Activated naive CD4-positive, alpha-beta T cell treated with anti-CD3 and anti-CD28 coated beads, Interleukin-2, amount 50 U/mL, for 72 hours (primary cell): ENCODE measurements at regions not wholly inside any gene's neighbourhood (a gene's known extent, or its start where the extent isn't known, plus 50 kb on each side); places are given as distances from the start of the nearest gene placed in this dataset.

Source experiments
- ATAC-seq, 2 donors: fragments of 150-1000 bp; cut with Tn5 transposase; 2 replicates each; pipeline ENCODE4 v1.10.0; 2021; ENCODE audit warnings: mild to moderate bottlenecking in 2 of 2, moderate library complexity in 2 of 2
- DNase-seq, 2 donors: peaks; one replicate each; pipeline ENCODE4 v3.0.0; 2021 to 2022; ENCODE audit warnings: low spot score in 2 of 2
- H3K27ac Mint-ChIP-seq, 2 donors: one replicate each; pipeline ENCODE4 v1.8.0; 2022; ENCODE audit warnings: mild to moderate bottlenecking in 2 of 2, mixed read lengths in 2 of 2
- H3K36me3 Mint-ChIP-seq, 2 donors: one replicate each; pipeline ENCODE4 v1.8.0; 2022; ENCODE audit warnings: mixed read lengths in 2 of 2
- H3K9me3 Mint-ChIP-seq, 2 donors: one replicate each; pipeline ENCODE4 v1.8.0; 2022; ENCODE audit warnings: mixed read lengths in 2 of 2

GRCh38 chr16:74190292-74190691 is 106.3 kb upstream of the PSMD7 start:
- peaks cover 0 to 4% of the 10 kb centered on the region in 2 donors for H3K9me3 Mint-ChIP-seq
- no peak for DNase-seq
- H3K36me3 Mint-ChIP-seq = no peaks in the 10 kb centered on the region
- H3K27ac Mint-ChIP-seq = no peak overlapping the region
- no peak for ATAC-seq

GRCh38 chr16:74188856-74189255 is 107.8 kb upstream of the PSMD7 start:
- Mint-ChIP-seq H3K36me3 (no peaks in the 10 kb centered on the region), H3K27ac (no peak overlapping the region), H3K9me3 (peaks cover 0 to 4% of the 10 kb centered on the region in 2 donors)
- DNase-seq = no peak
- no peak for ATAC-seq

- no peaks in the 10 kb centered on the region for H3K36me3 Mint-ChIP-seq
- no peak overlapping the region for H3K27ac Mint-ChIP-seq
- no peak for DNase-seq
- peaks cover 4 to 8% of the 10 kb centered on the region in 2 donors for H3K9me3 Mint-ChIP-seq
- ATAC-seq = no peak
These were observed 110.0 kb upstream of the PSMD7 start for GRCh38 chr16:74186561-74186971.

- no peaks in the 10 kb centered on the region for H3K36me3 Mint-ChIP-seq
- DNase-seq = no peak
- H3K27ac Mint-ChIP-seq = no peak overlapping the region
- peaks cover 4 to 17% of the 10 kb centered on the region in 2 donors for H3K9me3 Mint-ChIP-seq
- no peak for ATAC-seq
These were observed 111.8 kb upstream of the PSMD7 start for GRCh38 chr16:74184839-74185238.

- no peak for ATAC-seq
- no peak overlapping the region for H3K27ac Mint-ChIP-seq
- DNase-seq = no peak
- peaks cover 4 to 17% of the 10 kb centered on the region in 2 donors for H3K9me3 Mint-ChIP-seq
- H3K36me3 Mint-ChIP-seq = no peaks in the 10 kb centered on the region
These were observed 112.8 kb upstream of the PSMD7 start for GRCh38 chr16:74183601-74184360.

GRCh38 chr16:74169687-74170376 is 126.8 kb upstream of the PSMD7 start:
- DNase-seq (no peak), ATAC-seq (no peak)
- no peaks in the 10 kb centered on the region for H3K36me3 Mint-ChIP-seq
- H3K27ac Mint-ChIP-seq = no peak overlapping the region
- H3K9me3 Mint-ChIP-seq = no peaks in the 10 kb centered on the region

DNA sequence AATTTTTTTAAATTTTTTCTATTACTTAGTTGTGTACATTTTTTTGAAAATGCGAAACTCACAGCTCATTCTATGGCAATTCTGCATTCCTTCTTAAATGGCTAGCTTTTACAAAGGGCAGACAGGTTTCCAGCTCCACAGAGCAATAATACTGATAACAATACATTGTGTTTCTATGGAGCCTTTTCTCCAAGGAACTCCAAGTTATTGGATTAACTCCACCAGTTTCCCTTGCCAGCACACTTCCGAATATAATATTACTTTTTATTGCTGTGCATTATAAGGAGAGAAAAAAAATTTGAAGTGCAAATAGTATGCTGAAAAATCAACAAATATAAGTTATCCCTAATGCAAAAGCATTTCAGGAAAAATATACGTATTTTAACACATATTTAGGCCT is 127.5 kb upstream of the PSMD7 start:
- Mint-ChIP-seq H3K27ac (no peak overlapping the region), H3K9me3 (no peaks in the 10 kb centered on the region), H3K36me3 (no peaks in the 10 kb centered on the region)
- ATAC-seq (no peak), DNase-seq (no peak)

GRCh38 chr16:74168445-74168844 is 128.2 kb upstream of the PSMD7 start:
- no peak for ATAC-seq
- H3K9me3 Mint-ChIP-seq = no peaks in the 10 kb centered on the region
- DNase-seq = no peak
- H3K36me3 Mint-ChIP-seq = no peaks in the 10 kb centered on the region
- H3K27ac Mint-ChIP-seq = no peak overlapping the region

DNA sequence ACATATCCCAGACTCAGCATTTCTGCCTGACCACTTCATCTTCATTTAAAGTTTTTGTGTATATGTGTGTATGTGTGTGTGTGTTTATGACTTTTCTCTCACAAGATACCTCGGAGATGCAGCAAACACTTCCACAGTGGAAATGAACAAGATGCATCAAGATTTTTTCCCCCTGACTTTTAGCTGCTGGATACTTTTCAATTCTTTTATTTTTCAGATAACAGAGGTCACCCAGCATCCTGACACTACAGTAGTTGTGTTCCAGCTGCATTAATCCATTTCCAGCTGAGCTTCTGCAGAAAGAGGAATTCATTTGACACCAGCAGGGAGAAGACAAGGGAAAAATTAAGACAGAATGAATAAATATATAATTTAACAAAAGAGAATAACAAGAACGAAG is 130.2 kb upstream of the PSMD7 start:
- H3K9me3 Mint-ChIP-seq = peaks cover 0 to 3% of the 10 kb centered on the region in 2 donors
- H3K36me3 Mint-ChIP-seq = no peaks in the 10 kb centered on the region
- ATAC-seq = no peak
- no peak for DNase-seq
- H3K27ac Mint-ChIP-seq = no peak overlapping the region

GRCh38 chr16:74165566-74166080 is 131.0 kb upstream of the PSMD7 start:
- no peak overlapping the region for H3K27ac Mint-ChIP-seq
- DNase-seq = no peak
- peaks cover 5 to 7% of the 10 kb centered on the region in 2 donors for H3K9me3 Mint-ChIP-seq

DNA sequence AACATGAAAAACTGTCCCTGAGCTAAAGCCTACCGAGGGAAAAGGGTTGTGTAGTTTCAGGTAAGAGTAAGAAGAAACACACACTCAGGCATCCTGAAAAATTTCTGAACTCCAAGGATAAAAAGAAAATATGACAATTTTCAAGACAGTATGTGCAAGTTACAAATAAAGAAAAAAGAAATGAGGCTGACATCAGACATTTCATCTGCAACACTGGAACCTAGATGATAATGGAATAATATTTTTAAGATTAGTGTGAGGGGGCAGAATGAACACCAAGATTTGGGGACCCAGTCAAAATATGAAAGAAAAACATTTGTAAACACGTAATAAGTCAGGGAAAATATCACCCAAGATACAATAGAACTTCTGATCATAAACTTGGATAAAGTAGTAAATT is 135.9 kb upstream of the PSMD7 start:
- DNase-seq = no peak
- Mint-ChIP-seq H3K27ac (no peak overlapping the region), H3K36me3 (no peaks in the 10 kb centered on the region)

More at GRCh38 chr16:74165566-74166080, 131.0 kb upstream of the PSMD7 start:
- H3K36me3 Mint-ChIP-seq = no peaks in the 10 kb centered on the region
- ATAC-seq = no peak

DNA sequence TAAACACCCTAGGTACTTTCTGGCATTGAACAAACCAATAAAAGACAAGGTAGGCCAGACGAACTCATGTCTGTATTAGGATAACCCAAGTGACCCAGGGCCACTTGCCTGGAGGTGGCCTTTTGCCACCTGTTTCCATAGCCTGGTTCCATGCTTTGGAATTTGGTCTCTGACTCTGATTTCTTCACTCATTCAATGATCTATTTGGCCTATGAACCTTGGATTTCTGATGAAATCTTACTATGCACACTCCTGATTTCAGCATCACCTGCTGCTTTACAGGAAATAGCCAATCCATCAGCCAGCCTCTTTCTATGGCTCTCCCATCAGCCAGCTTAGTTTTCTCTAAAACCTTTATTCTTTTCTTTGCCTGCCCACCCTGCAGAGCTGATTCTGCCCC is 142.8 kb upstream of the PSMD7 start:
- Mint-ChIP-seq H3K36me3 (peaks cover 0 to 5% of the 10 kb centered on the region in 2 donors), H3K27ac (no peak overlapping the region), H3K9me3 (peaks cover 6% of the 10 kb centered on the region in 2 donors)
- ATAC-seq (no peak), DNase-seq (no peak)

More for the DNA sequence above, 135.9 kb upstream of the PSMD7 start:
- H3K9me3 Mint-ChIP-seq = peaks cover 6 to 10% of the 10 kb centered on the region in 2 donors
- ATAC-seq = no peak

- no peak for DNase-seq
- ATAC-seq = no peak
These were observed 150.0 kb upstream of the PSMD7 start for GRCh38 chr16:74146643-74147042.

GRCh38 chr16:74143171-74143570 is 153.4 kb upstream of the PSMD7 start:
- Mint-ChIP-seq H3K9me3 (peaks cover 4 to 12% of the 10 kb centered on the region in 2 donors), H3K36me3 (no peaks in the 10 kb centered on the region), H3K27ac (no peak overlapping the region)
- DNase-seq (no peak), ATAC-seq (no peak)

More at GRCh38 chr16:74146643-74147042, 150.0 kb upstream of the PSMD7 start:
- Mint-ChIP-seq H3K9me3 (no peaks in the 10 kb centered on the region), H3K27ac (no peak overlapping the region), H3K36me3 (no peaks in the 10 kb centered on the region)

GRCh38 chr16:74141015-74141414 is 155.6 kb upstream of the PSMD7 start:
- H3K36me3 Mint-ChIP-seq = no peaks in the 10 kb centered on the region
- H3K27ac Mint-ChIP-seq = no peak overlapping the region
- peaks cover 4 to 12% of the 10 kb centered on the region in 2 donors for H3K9me3 Mint-ChIP-seq
- ATAC-seq = no peak
- no peak for DNase-seq

DNA sequence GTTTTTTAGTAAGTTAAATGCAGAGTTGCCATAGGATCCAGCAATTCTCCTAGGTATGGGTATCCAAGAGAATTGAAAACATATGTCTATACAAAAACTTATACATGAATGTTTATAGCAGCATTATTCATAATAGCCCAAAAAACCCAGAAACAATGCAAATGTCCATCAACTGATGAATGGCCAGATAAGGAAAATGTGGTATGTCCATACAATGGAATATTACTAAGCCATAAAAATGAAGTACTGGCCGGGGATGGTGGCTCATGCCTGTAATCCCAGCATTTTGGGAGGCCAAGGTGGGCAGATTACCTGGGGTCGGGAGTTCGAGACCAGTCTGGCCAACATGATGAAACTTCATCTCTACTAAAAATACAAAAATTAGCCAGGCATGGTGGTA is 156.1 kb upstream of the PSMD7 start:
- DNase-seq (no peak), ATAC-seq (no peak)
- Mint-ChIP-seq H3K9me3 (peaks cover 4 to 12% of the 10 kb centered on the region in 2 donors), H3K36me3 (no peaks in the 10 kb centered on the region), H3K27ac (no peak overlapping the region)

GRCh38 chr16:74123826-74124225 is 172.8 kb upstream of the PSMD7 start:
- Mint-ChIP-seq H3K36me3 (peaks cover 0 to 9% of the 10 kb centered on the region in 2 donors), H3K27ac (no peak overlapping the region), H3K9me3 (peaks cover 6 to 12% of the 10 kb centered on the region in 2 donors)
- DNase-seq = no peak
- no peak for ATAC-seq
